Neural crest cell (in vitro differentiated cells): ENCODE measurements at regions not wholly inside any gene's neighbourhood (a gene's known extent, or its start where the extent isn't known, plus 50 kb on each side); places are given as distances from the start of the nearest gene placed in this dataset.
"Not testable (repeated sequence)": the region's sequence is repeated elsewhere in the genome, so short reads cannot be mapped to it uniquely, and the experiment has no call there.

Experiments used
- DNase-seq: peaks from one replicate; pipeline ENCODE4 v3.0.0; 2021; ENCODE audit warnings: low read depth, mixed read lengths, low spot score
- H3K27ac Mint-ChIP-seq: one replicate; pipeline ENCODE4 v1.8.0; 2021; ENCODE audit warnings: mild to moderate bottlenecking, mixed read lengths; ENCODE audit not compliant: unreplicated experiment
- H3K27me3 Mint-ChIP-seq: 2 replicates; pipeline ENCODE4 v1.8.0; 2021; ENCODE audit warnings: low read depth, mild to moderate bottlenecking, mixed read lengths
- H3K36me3 Mint-ChIP-seq: 2 replicates; pipeline ENCODE4 v1.8.0; 2021; ENCODE audit warnings: low read depth, mild to moderate bottlenecking, mixed read lengths
- H3K4me1 Mint-ChIP-seq: 2 replicates; pipeline ENCODE4 v1.8.0; 2021; ENCODE audit warnings: mixed read lengths
- H3K4me3 Mint-ChIP-seq: one replicate; pipeline ENCODE4 v1.8.0; 2021; ENCODE audit warnings: mild to moderate bottlenecking, mixed read lengths
- H3K9me3 Mint-ChIP-seq: 2 replicates; pipeline ENCODE4 v1.8.0; 2021; ENCODE audit warnings: mixed read lengths
- TF ChIP-seq, protein P1 (sequence below): fragments of 200-600 bp; sonication (generic); conservative IDR thresholded peaks from 2 replicates; pipeline ENCODE4 v1.5.0; 2021; ENCODE audit warnings: antibody characterized with exemption, mild to moderate bottlenecking

DNA sequence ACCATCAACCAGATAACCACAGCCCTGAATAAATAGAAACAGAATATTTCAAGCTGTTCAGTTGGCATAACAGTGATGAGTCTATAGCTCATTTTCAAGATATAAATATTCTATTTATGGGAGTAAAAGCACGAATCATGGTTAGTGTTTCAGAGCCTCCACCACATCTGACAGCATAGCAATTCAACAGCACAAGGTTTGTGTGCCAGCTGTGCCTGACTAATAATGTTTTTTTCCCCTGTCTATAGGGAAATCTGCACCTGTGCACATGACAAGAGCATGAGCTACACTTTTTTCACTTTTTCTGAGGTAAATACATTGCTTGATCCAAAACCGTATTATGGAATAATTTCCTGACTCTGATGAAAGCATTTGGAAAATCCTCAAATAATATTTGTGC is 251.3 kb downstream of the RPIA start:
- DNase-seq: no peak
- Mint-ChIP-seq H3K27ac (no peak overlapping the region), H3K4me3 (no peak overlapping the region), H3K4me1 (no peaks in the 10 kb centered on the region), H3K9me3 (peaks cover 17% of the 10 kb centered on the region), H3K36me3 (peaks cover 3% of the 10 kb centered on the region), H3K27me3 (no peaks in the 10 kb centered on the region)
- TF ChIP-seq, protein P1, sequence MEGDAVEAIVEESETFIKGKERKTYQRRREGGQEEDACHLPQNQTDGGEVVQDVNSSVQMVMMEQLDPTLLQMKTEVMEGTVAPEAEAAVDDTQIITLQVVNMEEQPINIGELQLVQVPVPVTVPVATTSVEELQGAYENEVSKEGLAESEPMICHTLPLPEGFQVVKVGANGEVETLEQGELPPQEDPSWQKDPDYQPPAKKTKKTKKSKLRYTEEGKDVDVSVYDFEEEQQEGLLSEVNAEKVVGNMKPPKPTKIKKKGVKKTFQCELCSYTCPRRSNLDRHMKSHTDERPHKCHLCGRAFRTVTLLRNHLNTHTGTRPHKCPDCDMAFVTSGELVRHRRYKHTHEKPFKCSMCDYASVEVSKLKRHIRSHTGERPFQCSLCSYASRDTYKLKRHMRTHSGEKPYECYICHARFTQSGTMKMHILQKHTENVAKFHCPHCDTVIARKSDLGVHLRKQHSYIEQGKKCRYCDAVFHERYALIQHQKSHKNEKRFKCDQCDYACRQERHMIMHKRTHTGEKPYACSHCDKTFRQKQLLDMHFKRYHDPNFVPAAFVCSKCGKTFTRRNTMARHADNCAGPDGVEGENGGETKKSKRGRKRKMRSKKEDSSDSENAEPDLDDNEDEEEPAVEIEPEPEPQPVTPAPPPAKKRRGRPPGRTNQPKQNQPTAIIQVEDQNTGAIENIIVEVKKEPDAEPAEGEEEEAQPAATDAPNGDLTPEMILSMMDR: no peak

DNA sequence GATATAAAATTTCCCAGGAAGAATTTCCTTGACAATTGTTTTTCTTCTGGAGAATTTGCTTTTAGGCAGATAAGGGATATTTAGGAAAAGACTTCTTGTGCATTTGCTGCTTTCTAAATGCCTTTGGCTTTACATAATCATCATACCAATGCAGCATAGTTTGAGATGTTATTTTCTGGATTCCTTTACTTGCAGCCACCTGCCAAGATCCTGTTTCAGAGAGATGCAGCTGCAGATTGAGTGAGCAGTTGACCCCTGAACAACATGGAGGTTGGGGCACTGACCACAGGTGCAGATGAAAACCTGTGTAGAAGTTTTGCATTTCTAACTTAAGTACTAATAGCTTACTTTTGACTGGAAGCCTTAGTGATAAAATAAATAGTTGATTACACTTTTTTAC is 257.9 kb downstream of the RPIA start:
- DNase-seq: no peak
- TF ChIP-seq, protein P1: no peak
- Mint-ChIP-seq H3K9me3 (peaks cover 18% of the 10 kb centered on the region), H3K27ac (no peak overlapping the region), H3K4me3 (no peak overlapping the region), H3K4me1 (no peaks in the 10 kb centered on the region), H3K36me3 (peaks cover 4% of the 10 kb centered on the region), H3K27me3 (no peaks in the 10 kb centered on the region)

DNA sequence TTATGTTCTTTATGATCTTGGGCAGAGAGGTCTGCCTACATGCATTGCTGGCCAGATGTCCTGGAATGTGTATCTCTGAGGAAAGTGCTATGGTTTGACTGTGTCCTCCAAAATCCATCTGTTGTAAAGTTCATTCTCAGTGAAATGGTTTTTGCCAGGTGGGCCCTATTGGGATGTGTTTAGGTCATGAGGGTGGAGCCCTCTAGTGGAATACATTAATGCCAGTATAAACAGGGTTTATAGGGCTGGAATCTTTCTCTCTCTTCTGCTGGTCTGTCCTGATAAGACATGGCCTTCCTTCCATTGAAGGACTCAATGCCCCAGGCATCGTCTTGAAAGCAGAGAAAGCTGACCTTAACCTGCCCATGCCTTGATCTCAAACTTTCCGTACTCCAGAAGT is 258.5 kb downstream of the RPIA start:
- H3K4me1 Mint-ChIP-seq: no peaks in the 10 kb centered on the region
- no peak for DNase-seq
- H3K27ac Mint-ChIP-seq: no peak overlapping the region
- H3K9me3 Mint-ChIP-seq: peaks cover 21% of the 10 kb centered on the region
- H3K4me3 Mint-ChIP-seq: no peak overlapping the region
- H3K27me3 Mint-ChIP-seq: no peaks in the 10 kb centered on the region
- H3K36me3 Mint-ChIP-seq: peaks cover 4% of the 10 kb centered on the region
- TF ChIP-seq, protein P1: no peak

DNA sequence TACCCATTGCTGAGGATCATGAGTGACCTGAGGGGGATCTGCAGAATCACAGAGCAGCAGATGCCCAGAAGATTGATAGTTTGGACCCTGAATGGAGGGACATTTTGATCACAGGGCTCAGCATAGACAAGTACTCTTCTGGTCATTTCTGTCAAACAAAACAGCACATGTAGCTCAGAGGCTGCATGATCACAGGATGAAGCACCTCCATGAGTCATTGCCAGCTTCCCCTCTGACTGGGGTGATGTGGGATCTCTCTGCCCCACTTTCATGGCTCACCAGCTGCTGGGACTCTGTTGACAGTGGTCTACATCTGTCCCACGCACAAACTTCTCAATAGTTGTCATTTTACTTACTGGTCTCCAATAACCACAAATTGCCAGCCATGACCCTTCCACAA is 264.1 kb downstream of the RPIA start:
- H3K4me1 Mint-ChIP-seq: no peaks in the 10 kb centered on the region
- TF ChIP-seq, protein P1: no peak
- H3K36me3 Mint-ChIP-seq: peaks cover 3% of the 10 kb centered on the region
- no peak overlapping the region for H3K4me3 Mint-ChIP-seq
- H3K27me3 Mint-ChIP-seq: no peaks in the 10 kb centered on the region
- peaks cover 24% of the 10 kb centered on the region for H3K9me3 Mint-ChIP-seq
- H3K27ac Mint-ChIP-seq: no peak overlapping the region
- DNase-seq: no peak

DNA sequence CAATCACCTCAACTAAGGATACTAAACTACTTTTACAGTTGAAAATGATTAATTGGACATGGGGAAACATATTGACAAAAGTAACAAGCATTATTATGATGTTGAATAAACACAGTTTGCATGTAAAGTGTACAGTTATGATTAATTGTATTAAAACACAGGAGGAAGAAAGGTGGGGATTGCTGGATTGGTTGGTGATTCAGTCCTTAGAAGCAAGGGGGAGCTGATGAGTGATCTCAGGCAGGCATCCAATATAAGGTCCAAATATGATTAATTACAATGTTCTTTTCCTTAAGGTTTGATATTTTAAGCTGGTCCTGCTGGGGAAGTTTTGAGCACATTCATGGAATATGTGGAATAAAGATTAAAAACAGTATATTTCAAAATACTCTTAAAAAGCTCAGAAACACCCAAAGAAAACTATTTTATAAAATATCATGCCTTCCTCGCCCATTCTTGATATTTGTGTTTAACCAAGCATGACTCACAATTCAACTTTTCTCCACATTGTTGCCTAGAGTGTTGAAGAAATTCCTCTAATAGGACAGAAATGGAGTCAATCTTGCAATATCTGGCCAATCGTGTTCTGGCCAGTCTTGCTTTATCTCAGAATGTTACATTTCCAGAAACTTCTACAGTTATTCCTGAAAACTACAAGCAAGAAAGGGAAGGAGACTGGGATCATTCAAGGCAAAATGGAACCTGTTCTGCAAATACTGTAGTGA is 268.2 kb downstream of the RPIA start:
- no peak for DNase-seq
- Mint-ChIP-seq H3K9me3 (peaks cover 13% of the 10 kb centered on the region), H3K4me1 (no peaks in the 10 kb centered on the region), H3K27ac (no peak overlapping the region), H3K27me3 (no peaks in the 10 kb centered on the region), H3K36me3 (peaks cover 3% of the 10 kb centered on the region), H3K4me3 (no peak overlapping the region)
- TF ChIP-seq, protein P1: no peak

DNA sequence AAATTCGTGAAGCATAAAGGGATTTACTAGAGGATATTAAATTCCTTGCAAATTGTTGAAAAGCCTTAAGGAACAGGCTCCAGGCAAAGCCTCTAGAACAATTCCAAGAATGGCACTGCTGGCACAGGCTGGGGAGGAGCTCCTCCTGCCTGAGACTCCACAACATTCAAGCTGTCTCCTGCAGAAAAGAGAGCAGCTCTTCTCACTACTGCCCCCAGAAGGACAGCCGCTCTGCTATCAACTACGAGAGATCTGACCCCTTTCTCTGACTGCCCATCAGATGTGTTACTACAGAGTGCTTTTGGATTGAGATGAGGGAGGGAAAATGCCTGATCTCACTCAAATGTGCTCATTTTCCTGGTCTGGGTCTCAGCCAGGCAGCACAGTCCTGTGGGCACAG is 269.9 kb downstream of the RPIA start:
- DNase-seq, H3K36me3 Mint-ChIP-seq, H3K27ac Mint-ChIP-seq, H3K4me3 Mint-ChIP-seq, H3K27me3 Mint-ChIP-seq, H3K4me1 Mint-ChIP-seq: not testable (repeated sequence)
- H3K9me3 Mint-ChIP-seq: peaks cover 14% of the 10 kb centered on the region
